ENCODE measurements at regions not wholly inside any gene's neighbourhood (a gene's known extent, or its start where the extent isn't known, plus 50 kb on each side); places are given as distances from the start of the nearest gene placed in this dataset.

GRCh38 chr9:16318516-16319060 lies 551.9 kb downstream of the BNC2 start:
- TF ChIP-seq CTCF (IDR thresholded peaks at IDR 0.05; ENCODE audit: low read length), result no peak
- no peak for TF ChIP-seq EZH2 (optimal IDR thresholded peaks at IDR 0.05; ENCODE audit: low read depth, low read length)
- no peak for TF ChIP-seq EZH2phosphoT487 (IDR thresholded peaks at IDR 0.05; ENCODE audit: low read length)

All from MM.1S (cell line).